GM18873 (cell line): ENCODE measurements at regions not wholly inside any gene's neighbourhood (a gene's known extent, or its start where the extent isn't known, plus 50 kb on each side); places are given as distances from the start of the nearest gene placed in this dataset.

Experiments used
- ATAC-seq: cut with Tn5 transposase; IDR thresholded peaks from one replicate; pipeline ENCODE4 v1.9.1; 2021; ENCODE audit warnings: mild to moderate bottlenecking, moderate library complexity, moderate number of reproducible peaks; ENCODE audit not compliant: unreplicated experiment, low FRiP score

DNA sequence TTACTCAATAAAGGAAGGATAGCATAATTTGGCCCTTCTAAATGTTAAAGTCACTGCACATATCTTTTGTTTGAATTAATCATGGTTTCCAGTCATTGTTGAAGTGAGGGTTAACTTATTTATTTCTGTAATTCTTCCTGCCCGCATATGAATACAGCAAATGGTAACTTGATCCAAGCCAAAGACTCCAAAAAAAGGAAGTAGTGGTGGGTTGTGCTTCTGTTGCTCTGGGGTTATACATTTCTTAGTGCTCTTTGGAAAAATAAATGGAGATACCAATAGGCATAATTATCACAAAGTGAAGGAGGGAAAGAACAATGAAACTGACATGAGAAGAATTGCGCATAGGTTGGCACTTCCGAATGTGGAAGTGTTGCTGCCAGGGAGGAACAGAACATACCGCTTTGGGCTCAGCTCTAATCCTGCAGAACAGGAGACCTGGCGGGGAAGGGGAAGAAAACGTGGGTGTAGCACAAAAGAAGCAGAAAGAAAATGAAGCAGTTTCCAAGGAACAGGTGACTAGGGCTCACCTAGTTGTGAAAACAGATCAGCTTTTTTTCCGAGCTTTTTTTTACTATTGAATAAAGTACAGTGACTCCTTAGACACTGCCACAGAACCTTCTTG is 69.7 kb upstream of the TAF11L2 start:
- ATAC-seq, result no peak

- no peak for ATAC-seq
Observed at GRCh38 chr5:17429353-17429752, 68.7 kb upstream of the TAF11L2 start.

GRCh38 chr5:17430241-17430640 is 67.8 kb upstream of the TAF11L2 start:
- ATAC-seq, result no peak

DNA sequence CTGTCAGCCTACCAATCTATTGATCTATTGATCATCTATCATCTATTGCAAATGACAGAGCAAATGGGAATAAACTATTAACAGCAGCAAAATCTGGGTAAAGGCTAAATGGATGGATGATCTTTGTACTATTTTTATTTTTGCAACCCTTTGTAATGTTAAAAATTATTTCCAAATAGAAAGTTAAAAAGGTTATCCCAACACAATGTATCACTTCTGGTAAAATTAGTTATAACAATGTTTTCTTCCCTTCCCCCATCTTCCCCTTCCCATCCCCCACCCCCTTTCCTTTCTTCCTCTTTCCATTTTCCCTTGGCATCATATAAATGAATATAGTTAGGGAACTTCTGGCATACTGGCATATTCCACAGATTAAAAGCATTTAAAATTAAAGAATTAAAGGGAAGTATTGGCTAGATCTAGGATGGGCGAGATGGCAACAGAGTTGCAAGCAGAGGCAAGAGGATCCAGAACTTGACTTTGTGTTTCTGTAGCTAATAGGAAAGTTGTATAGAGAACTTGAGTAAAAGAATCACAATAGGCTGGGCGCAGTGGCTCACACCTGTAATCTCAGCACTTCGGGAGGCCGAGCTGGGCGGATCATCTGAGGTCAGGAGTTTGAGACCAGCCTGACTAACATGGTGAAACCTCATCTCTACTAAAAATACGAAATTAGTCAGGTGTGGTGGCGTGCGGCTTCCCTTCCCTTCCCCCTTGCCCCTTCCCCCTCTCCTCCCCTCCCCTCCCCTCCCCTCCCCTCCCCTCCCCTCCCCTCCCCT is 66.6 kb upstream of the TAF11L2 start:
- ATAC-seq, result no peak

DNA sequence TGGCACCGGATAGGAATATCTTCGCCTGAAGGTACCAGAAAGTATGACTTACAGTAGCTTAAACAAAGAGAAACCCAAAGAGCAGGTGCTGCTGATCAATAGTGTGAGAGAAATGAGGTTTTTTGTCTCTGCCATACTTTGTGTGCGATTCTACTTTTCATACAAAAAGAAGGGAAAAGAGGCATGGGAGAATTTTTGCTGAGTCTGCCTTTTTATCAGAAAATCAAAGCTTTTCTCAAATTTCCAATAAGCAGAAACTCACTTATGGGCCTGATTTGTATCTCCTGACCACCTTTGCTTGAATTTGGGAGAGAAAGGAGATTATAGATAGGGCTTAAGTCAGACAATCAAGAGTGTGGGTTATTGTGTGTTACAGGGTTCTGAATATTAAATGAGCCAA is 65.5 kb upstream of the TAF11L2 start:
- ATAC-seq, result no peak

DNA sequence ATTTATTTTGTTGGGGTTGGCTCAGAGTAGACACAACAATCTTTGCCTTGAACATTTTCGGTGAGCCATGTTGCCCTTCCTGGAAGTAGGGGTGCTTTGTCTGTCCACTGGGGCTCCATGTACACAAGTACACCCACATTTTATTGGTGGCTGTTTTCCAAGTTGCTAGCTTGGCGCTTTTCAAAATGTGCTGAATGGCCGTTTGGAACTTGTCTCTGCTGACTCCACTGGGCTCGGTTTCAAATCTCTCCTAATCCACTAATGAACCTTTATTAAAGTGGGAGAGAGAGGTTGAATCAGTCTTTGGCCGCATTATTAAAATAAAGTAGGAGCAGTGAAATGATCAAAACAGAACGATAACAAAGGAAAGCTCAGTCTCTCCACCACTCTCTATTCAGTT is 64.6 kb upstream of the TAF11L2 start:
- no peak for ATAC-seq

GRCh38 chr5:17434982-17435381 is 63.0 kb upstream of the TAF11L2 start:
- ATAC-seq, result peak; percentile 49

DNA sequence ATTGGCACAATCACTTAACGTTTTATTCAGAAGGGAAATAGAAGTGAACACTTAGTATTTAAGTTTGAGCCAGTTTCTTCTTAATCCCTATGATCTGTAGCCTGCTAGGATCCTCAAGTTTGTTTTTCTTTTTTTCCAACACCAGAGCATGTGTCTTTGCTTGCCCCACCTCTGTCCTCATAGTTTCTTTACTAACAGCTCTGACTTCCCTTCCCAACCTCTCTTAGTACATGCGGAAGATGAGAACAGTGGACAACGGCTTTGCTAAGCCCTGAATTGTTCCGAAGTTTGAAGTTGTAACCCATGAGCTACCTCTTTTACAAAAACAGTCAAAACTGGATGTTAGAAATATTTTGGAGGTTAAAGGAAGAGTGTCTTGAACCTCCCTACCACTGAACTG is 61.7 kb upstream of the TAF11L2 start:
- peak; percentile 8 for ATAC-seq

- ATAC-seq, result peak; percentile 70
Observed at GRCh38 chr5:17436761-17437221, 61.2 kb upstream of the TAF11L2 start.

DNA sequence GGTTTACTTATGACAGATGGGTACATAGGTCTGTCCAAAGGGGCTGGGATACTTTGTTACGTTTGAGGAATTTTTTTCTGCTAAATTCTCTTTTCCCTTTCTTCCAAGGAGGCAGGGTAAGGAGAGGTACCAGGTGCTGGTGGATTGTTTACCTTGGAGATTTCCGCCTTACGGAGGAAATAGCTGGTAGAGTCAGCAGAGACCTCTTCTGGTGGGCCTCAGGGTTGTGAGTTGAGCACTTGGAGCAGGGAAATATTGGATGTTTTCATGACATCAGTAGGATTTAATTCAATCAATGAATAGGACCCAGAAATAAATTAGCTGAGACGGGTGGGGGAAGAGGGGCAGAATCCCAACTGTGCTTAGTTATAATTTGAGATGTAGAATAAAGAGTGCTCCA is 60.0 kb upstream of the TAF11L2 start:
- no peak for ATAC-seq

DNA sequence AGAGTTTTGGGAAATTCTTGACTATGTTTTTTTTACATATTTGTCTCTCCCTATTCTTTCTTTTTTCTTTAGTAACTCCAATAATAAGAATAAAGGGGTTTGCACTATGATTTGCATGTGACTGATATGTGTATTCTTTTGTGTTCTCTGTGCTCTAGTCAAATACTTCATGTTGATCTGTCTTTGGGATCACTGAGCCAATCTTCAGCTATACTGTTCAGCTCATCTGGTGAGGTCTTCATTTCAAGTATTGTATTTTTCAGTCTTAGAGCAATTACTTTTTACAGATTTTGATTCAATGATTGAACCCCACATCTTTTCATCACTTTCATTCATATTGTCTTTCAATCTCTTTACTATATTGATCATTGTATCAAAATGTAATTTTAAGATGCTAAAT is 58.1 kb upstream of the TAF11L2 start:
- no peak for ATAC-seq

GRCh38 chr5:17440766-17441165 is 57.3 kb upstream of the TAF11L2 start:
- no peak for ATAC-seq

DNA sequence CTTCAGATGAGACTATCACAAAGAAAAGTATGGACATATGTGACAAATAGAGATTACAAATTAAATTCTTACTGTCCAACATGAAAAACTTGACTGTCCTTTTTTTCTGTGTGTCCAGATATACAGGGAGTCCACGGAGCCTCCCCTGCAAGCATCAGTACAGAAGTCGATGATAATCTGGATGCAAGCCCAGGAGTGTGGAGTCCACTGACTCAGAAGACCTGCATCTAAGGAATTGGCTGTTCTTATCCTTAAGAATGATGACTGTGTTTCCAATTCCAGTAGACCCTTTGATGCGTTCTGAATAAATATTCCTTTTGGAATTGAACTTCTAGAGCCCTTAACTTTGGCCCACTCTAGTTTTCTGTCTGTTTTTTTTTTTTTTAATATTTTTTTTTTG is 56.7 kb upstream of the TAF11L2 start:
- no peak for ATAC-seq

- no peak for ATAC-seq
Observed at GRCh38 chr5:17443333-17444130, 54.5 kb upstream of the TAF11L2 start.

DNA sequence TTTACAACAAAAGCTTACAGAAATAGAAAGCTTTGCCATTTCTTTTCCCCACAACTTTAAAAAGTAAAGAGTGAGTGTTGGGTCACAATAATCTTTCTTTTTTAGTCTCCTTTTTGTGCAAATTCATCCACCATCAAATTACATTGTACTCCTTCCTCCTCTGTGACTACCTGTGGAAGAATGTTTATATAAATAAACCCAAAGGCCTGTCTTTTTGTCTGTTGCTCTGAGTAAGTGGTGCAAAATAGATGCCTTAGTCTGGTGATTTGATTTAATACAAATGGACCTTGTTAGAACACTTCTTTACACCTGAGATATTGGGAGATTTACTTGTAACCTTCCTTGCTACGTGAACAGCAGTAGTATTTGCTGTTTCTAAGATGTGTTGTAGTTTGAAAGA is 53.5 kb upstream of the TAF11L2 start:
- no peak for ATAC-seq

- no peak for ATAC-seq
Observed at GRCh38 chr5:17445185-17445584, 52.8 kb upstream of the TAF11L2 start.
